Peyer's patch (tissue), 4 donors: ENCODE measurements at regions not wholly inside any gene's neighbourhood (a gene's known extent, or its start where the extent isn't known, plus 50 kb on each side); places are given as distances from the start of the nearest gene placed in this dataset.

Experiments
- DNase-seq, 3 donors: peaks; one replicate each; pipeline ENCODE4 v3.0.0-alpha.2; 2017 to 2019
- H3K27ac ChIP-seq, 4 donors: fragments of 200-600 bp; sonication (generic); one replicate each; pipeline ENCODE4 v1.5.1; 2016 to 2019
- H3K27me3 ChIP-seq, 2 donors: fragments of 200-600 bp; sonication (generic); one replicate each; pipeline ENCODE4 v1.5.1; 2019
- H3K36me3 ChIP-seq, 3 donors: fragments of 200-600 bp; sonication (generic); one replicate each; pipeline ENCODE4 v1.5.1; 2016 to 2019
- H3K4me1 ChIP-seq, 4 donors: fragments of 200-600 bp; sonication (generic); one replicate each; pipeline ENCODE4 v1.5.1; 2016 to 2019
- H3K4me3 ChIP-seq, 4 donors: fragments of 200-600 bp; sonication (generic); 1 replicate in 3 of 4; 2 replicates in 1 of 4; pipeline ENCODE4 v1.5.1; 2016 to 2019; ENCODE audit warnings: mild to moderate bottlenecking in 1 of 4
- H3K9me3 ChIP-seq, 4 donors: fragments of 200-600 bp; sonication (generic); one replicate each; pipeline ENCODE4 v1.5.1; 2016 to 2019; ENCODE audit warnings: mild to moderate bottlenecking in 1 of 4
- POLR2A ChIP-seq, 2 donors: fragments of 450-650 bp; IDR thresholded peaks; one replicate each; pipeline ENCODE4 v1.5.1; 2017; ENCODE audit warnings: antibody characterized with exemption in 2 of 2, mild to moderate bottlenecking in 2 of 2, moderate library complexity in 2 of 2
- small RNA-seq, 2 donors: library from RNA; depleted of rRNA; stranded (forward); fragments of <200 nt; gene quantifications; one replicate each; pipeline ENCODE3, GENCODE V24; 2016
- TF ChIP-seq, protein P1 (sequence below), 6 experiments: fragments of 450-650 bp in 4 of 6; fragments of 200-600 bp in 2 of 6; sonication (generic) in 1 of 6; IDR thresholded peaks; one replicate each; pipeline ENCODE4 v1.5.1; 2017 to 2019; ENCODE audit warnings: antibody characterized with exemption in 6 of 6, mild to moderate bottlenecking in 3 of 6, moderate library complexity in 1 of 6

GRCh38 chr10:85547460-85548023 lies 819.1 kb downstream of the GRID1 start:
- Histone ChIP-seq H3K4me3 (no peak overlapping the region), H3K27me3 (no peaks in the 10 kb centered on the region), H3K4me1 (no peaks in the 10 kb centered on the region), H3K9me3 (no peaks in the 10 kb centered on the region), H3K36me3 (no peaks in the 10 kb centered on the region), H3K27ac (no peak overlapping the region)
- TF ChIP-seq, protein P1, sequence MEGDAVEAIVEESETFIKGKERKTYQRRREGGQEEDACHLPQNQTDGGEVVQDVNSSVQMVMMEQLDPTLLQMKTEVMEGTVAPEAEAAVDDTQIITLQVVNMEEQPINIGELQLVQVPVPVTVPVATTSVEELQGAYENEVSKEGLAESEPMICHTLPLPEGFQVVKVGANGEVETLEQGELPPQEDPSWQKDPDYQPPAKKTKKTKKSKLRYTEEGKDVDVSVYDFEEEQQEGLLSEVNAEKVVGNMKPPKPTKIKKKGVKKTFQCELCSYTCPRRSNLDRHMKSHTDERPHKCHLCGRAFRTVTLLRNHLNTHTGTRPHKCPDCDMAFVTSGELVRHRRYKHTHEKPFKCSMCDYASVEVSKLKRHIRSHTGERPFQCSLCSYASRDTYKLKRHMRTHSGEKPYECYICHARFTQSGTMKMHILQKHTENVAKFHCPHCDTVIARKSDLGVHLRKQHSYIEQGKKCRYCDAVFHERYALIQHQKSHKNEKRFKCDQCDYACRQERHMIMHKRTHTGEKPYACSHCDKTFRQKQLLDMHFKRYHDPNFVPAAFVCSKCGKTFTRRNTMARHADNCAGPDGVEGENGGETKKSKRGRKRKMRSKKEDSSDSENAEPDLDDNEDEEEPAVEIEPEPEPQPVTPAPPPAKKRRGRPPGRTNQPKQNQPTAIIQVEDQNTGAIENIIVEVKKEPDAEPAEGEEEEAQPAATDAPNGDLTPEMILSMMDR (IDR thresholded peaks at IDR 0.05): no peak
- no peak for TF ChIP-seq POLR2A (IDR thresholded peaks at IDR 0.05)
- DNase-seq: no peak

DNA sequence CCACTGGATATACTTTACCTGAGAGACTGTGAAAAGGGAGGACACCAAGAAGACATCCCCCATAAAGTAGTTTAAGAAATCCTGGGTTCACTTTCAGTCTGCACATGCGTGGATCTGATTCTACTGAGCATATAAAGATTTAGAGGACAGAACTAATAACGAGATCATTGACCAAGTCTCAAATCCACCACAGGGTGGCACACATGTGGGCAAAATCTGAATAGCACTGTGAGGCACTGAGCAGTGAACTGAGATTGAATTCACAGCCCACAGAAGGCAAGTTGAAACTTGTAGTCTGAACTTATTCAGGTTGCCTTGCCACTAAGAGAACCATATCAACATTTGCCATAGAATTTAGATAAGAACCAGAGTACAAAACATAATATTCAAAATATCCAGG lies 818.6 kb downstream of the GRID1 start:
- no peak overlapping the region for H3K27ac ChIP-seq
- H3K36me3 ChIP-seq: no peaks in the 10 kb centered on the region
- H3K9me3 ChIP-seq: no peaks in the 10 kb centered on the region
- no peaks in the 10 kb centered on the region for H3K27me3 ChIP-seq
- TF ChIP-seq, protein P1 (IDR thresholded peaks at IDR 0.05): peak in 4 of 6 experiments; percentile 12 to 54 (median 42)
- no peak for TF ChIP-seq POLR2A (IDR thresholded peaks at IDR 0.05)
- no peak overlapping the region for H3K4me3 ChIP-seq
- peak in 1 of 3 donors; percentile 65 for DNase-seq
- H3K4me1 ChIP-seq: no peaks in the 10 kb centered on the region

Small RNAs in the stretch of these regions (small RNA-seq; reads per million reads assigned to genes)
- 0 reads per million in 2 donors for gene RNU6-325P
